B cell (primary cell): ENCODE measurements at regions not wholly inside any gene's neighbourhood (a gene's known extent, or its start where the extent isn't known, plus 50 kb on each side); places are given as distances from the start of the nearest gene placed in this dataset.

Experiments used
- EZH2 ChIP-seq: IDR thresholded peaks from 2 replicates; pipeline ENCODE4 v1.6.1; 2012; ENCODE audit warnings: borderline replicate concordance, low read depth, mild to moderate bottlenecking, moderate library complexity, low read length; ENCODE audit not compliant: insufficient read depth, poor library complexity, severe bottlenecking
- TF ChIP-seq, protein P1 (sequence below): fragments of 200-600 bp; IDR thresholded peaks from one replicate; pipeline ENCODE4 v1.8.0; 2022; ENCODE audit warnings: antibody characterized with exemption, mild to moderate bottlenecking

DNA sequence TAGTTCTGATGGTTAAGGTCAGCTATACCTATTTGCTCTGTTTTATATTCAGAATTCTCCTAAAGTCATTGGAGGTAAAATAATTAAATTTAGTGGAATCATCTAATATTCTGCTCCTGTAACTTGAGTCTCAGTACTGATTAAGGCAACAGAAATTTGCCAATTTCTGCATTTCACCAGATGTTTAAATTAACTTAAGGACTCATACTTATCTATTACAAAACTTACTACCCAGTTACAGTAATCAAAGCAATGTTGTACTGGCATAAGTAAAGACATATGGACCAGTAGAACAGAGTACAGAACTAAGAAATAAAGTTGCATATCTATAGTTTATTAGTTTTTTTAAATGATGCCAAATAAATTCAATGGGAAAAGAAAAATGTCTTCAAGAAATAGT lies 1043.8 kb downstream of the OTOL1 start:
- TF ChIP-seq, protein P1, sequence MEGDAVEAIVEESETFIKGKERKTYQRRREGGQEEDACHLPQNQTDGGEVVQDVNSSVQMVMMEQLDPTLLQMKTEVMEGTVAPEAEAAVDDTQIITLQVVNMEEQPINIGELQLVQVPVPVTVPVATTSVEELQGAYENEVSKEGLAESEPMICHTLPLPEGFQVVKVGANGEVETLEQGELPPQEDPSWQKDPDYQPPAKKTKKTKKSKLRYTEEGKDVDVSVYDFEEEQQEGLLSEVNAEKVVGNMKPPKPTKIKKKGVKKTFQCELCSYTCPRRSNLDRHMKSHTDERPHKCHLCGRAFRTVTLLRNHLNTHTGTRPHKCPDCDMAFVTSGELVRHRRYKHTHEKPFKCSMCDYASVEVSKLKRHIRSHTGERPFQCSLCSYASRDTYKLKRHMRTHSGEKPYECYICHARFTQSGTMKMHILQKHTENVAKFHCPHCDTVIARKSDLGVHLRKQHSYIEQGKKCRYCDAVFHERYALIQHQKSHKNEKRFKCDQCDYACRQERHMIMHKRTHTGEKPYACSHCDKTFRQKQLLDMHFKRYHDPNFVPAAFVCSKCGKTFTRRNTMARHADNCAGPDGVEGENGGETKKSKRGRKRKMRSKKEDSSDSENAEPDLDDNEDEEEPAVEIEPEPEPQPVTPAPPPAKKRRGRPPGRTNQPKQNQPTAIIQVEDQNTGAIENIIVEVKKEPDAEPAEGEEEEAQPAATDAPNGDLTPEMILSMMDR = no peak
- TF ChIP-seq EZH2 = no peak
